ENCODE measurements at regions not wholly inside any gene's neighbourhood (a gene's known extent, or its start where the extent isn't known, plus 50 kb on each side); places are given as distances from the start of the nearest gene placed in this dataset.

GRCh38 chrX:96445531-96446065 lies 239.0 kb upstream of the DIAPH2 start:
- TF ChIP-seq CTCF (conservative IDR thresholded peaks at IDR 0.05; ENCODE audit: low read depth): no peak
- no peak overlapping the region for H3K27ac ChIP-seq
- ChIA-PET CTCF (interaction anchor here (1.0 kb wide), 1 partner anchor 14 kb away, joined by 3 read pairs; no protein-coding TSS in a partner anchor), POLR2A (ENCODE audit: low non-redundant PET) (no interaction called here)
- no peak for DNase-seq (ENCODE audit: low spot score)

- DNase-seq (ENCODE audit: low spot score): no peak
- no peak overlapping the region for H3K27ac ChIP-seq
- POLR2A ChIA-PET (ENCODE audit: low non-redundant PET): no interaction called here
- no peak for TF ChIP-seq CTCF (conservative IDR thresholded peaks at IDR 0.05; ENCODE audit: low read depth)
- CTCF ChIA-PET: no interaction called here
Measured at GRCh38 chrX:96446524-96446923, 238.1 kb upstream of the DIAPH2 start.

GRCh38 chrX:96447161-96447560 lies 237.5 kb upstream of the DIAPH2 start:
- ChIA-PET POLR2A (ENCODE audit: low non-redundant PET) (no interaction called here), CTCF (interaction anchor here (0.6 kb wide), 1 partner anchor 36 kb away, joined by 3 read pairs; no protein-coding TSS in a partner anchor)
- no peak for DNase-seq (ENCODE audit: low spot score)
- no peak overlapping the region for H3K27ac ChIP-seq
- no peak for TF ChIP-seq CTCF (conservative IDR thresholded peaks at IDR 0.05; ENCODE audit: low read depth)

GRCh38 chrX:96449191-96449590 lies 235.5 kb upstream of the DIAPH2 start:
- no peak for TF ChIP-seq CTCF (conservative IDR thresholded peaks at IDR 0.05; ENCODE audit: low read depth)
- DNase-seq (ENCODE audit: low spot score): no peak
- no peak overlapping the region for H3K27ac ChIP-seq
- POLR2A ChIA-PET (ENCODE audit: low non-redundant PET): no interaction called here
- CTCF ChIA-PET: no interaction called here

GRCh38 chrX:96449896-96450295 lies 234.7 kb upstream of the DIAPH2 start:
- ChIA-PET POLR2A (ENCODE audit: low non-redundant PET) (no interaction called here), CTCF (no interaction called here)

GRCh38 chrX:96453139-96453538 lies 231.5 kb upstream of the DIAPH2 start:
- H3K27ac ChIP-seq: no peak overlapping the region
- ChIA-PET POLR2A (ENCODE audit: low non-redundant PET) (no interaction called here), CTCF (no interaction called here)
- no peak for TF ChIP-seq CTCF (conservative IDR thresholded peaks at IDR 0.05; ENCODE audit: low read depth)
- no peak for DNase-seq (ENCODE audit: low spot score)

More at GRCh38 chrX:96449896-96450295, 234.7 kb upstream of the DIAPH2 start:
- no peak for DNase-seq (ENCODE audit: low spot score)
- no peak overlapping the region for H3K27ac ChIP-seq
- TF ChIP-seq CTCF (conservative IDR thresholded peaks at IDR 0.05; ENCODE audit: low read depth): no peak

- ChIA-PET POLR2A (ENCODE audit: low non-redundant PET) (no interaction called here), CTCF (no interaction called here)
- TF ChIP-seq CTCF (conservative IDR thresholded peaks at IDR 0.05; ENCODE audit: low read depth): no peak
- no peak overlapping the region for H3K27ac ChIP-seq
- no peak for DNase-seq (ENCODE audit: low spot score)
Measured at GRCh38 chrX:96455078-96455477, 229.6 kb upstream of the DIAPH2 start.
